ENCODE measurements at regions not wholly inside any gene's neighbourhood (a gene's known extent, or its start where the extent isn't known, plus 50 kb on each side); places are given as distances from the start of the nearest gene placed in this dataset.

DNA sequence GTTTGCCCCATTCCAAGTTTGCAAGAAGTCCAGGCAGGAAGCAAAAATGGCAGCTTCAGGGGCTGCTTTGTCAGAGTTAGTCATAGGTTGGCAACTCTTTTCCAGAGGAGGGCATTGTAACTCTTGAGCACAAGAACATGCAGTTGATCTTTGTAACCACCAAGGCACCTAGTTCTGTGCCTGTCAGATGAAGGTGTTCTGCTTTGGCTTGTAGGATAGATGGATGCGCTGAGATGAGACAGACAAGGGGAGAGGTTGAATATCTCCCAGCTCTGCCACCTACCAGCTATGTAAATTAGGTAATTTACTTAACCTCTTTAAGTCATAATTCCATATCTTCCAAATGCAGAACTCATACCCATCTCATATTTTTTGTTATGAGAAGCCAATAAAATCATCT, 89.3 kb downstream of the ZNF648 start:
- TF ChIP-seq POLR2A (IDR thresholded peaks at IDR 0.05; ENCODE audit: low read length) = no peak
- no peak for TF ChIP-seq GATA1 (IDR thresholded peaks at IDR 0.05; ENCODE audit: low read depth, low read length)

Measured in erythroblast (primary cell).